GM13976 (cell line): ENCODE measurements at regions not wholly inside any gene's neighbourhood (a gene's known extent, or its start where the extent isn't known, plus 50 kb on each side); places are given as distances from the start of the nearest gene placed in this dataset.

Experiments used
- DNase-seq: peaks from one replicate; pipeline ENCODE4 v3.0.0; 2012; ENCODE audit warnings: low spot score
- CTCF ChIP-seq: IDR thresholded peaks from 2 replicates; pipeline ENCODE4 v1.5.1; 2012; ENCODE audit warnings: borderline replicate concordance, mild to moderate bottlenecking; ENCODE audit not compliant: insufficient read depth; ENCODE audit errors: extremely low read depth, missing control alignments, control extremely low read depth
- in situ Hi-C: fragments of 300-500 bp; cut with MboI; formaldehyde crosslinking; loops from one replicate; pipeline ENCODE4 v1.12.0; 2022; ENCODE audit warnings: low sequenced_read_pairs, mixed read lengths, inconsistent platforms; ENCODE audit not compliant: unreplicated experiment

- in situ Hi-C loops, result no loop called here
- no peak for TF ChIP-seq CTCF
- DNase-seq, result no peak
Measured at GRCh38 chr4:144403893-144404292, 242.1 kb upstream of the HHIP start.

GRCh38 chr4:144409525-144409924 lies 236.4 kb upstream of the HHIP start:
- TF ChIP-seq CTCF, result no peak
- DNase-seq, result no peak
- in situ Hi-C loops, result no loop called here

- no peak for TF ChIP-seq CTCF
- in situ Hi-C loops, result no loop called here
- no peak for DNase-seq
Measured at GRCh38 chr4:144410230-144410783, 235.6 kb upstream of the HHIP start.

GRCh38 chr4:144411119-144411518 lies 234.8 kb upstream of the HHIP start:
- in situ Hi-C loops, result no loop called here
- DNase-seq, result no peak
- TF ChIP-seq CTCF, result no peak

GRCh38 chr4:144411700-144412099 lies 234.3 kb upstream of the HHIP start:
- in situ Hi-C loops, result no loop called here
- TF ChIP-seq CTCF, result no peak
- no peak for DNase-seq

- no peak for TF ChIP-seq CTCF
- in situ Hi-C loops, result no loop called here
Measured at GRCh38 chr4:144421056-144421455, 224.9 kb upstream of the HHIP start.

More at GRCh38 chr4:144421056-144421455, 224.9 kb upstream of the HHIP start:
- no peak for DNase-seq
